ENCODE measurements at regions not wholly inside any gene's neighbourhood (a gene's known extent, or its start where the extent isn't known, plus 50 kb on each side); places are given as distances from the start of the nearest gene placed in this dataset.
A peak's percentile ranks its signal among the peaks of the same experiment; 100 is the strongest.
"Not testable (repeated sequence)": the region's sequence is repeated elsewhere in the genome, so short reads cannot be mapped to it uniquely, and the experiment has no call there.

GRCh38 chr2:137870682-137871081 is 93.6 kb upstream of the HNMT start:
- intact Hi-C loops (cut with DNase I) = no loop called here
- no peak for DNase-seq

DNA sequence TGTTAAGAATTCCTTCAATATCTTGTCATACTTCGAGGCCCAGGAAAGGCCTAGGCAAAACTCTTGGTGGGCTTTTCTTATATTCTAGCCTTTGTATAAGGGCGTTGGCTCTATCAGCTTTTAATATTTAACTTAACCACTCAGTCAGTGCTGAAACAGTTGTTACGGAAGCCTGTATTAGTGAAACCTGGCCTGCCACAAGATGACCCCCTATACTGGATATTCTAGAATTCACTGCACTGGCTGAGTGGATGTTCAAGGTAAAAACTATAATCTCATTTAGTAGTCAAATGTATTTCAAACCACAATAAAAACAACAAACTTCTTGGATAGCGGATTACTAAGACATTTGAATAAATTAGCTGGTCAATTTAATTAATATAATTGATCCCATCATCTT is 91.7 kb upstream of the HNMT start:
- intact Hi-C loops (cut with DNase I) = no loop called here
- no peak for DNase-seq

- no peak for DNase-seq
These were observed 90.6 kb upstream of the HNMT start for GRCh38 chr2:137873536-137874244.

DNA sequence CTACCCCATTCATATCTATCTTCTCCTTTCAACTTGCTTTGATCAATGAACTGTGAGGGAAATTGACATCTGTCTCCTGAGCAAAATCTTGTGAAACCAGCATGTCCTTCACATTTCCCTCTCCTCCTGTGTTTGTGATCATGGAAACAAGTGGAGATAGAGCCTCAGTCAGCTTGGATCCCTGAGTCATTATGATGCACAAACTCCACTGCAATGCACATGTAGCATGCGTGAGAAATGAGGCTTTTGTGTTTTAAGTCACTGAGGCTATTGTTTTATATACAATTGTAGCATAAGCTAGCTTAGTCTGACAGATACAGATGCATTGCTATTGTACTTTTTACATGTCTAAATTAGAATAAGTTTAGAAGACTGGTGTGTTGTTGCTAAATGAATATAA is 85.2 kb upstream of the HNMT start:
- intact Hi-C loops (cut with DNase I) = no loop called here
- DNase-seq = no peak

More at GRCh38 chr2:137873536-137874244, 90.6 kb upstream of the HNMT start:
- intact Hi-C loops (cut with DNase I) = no loop called here

DNA sequence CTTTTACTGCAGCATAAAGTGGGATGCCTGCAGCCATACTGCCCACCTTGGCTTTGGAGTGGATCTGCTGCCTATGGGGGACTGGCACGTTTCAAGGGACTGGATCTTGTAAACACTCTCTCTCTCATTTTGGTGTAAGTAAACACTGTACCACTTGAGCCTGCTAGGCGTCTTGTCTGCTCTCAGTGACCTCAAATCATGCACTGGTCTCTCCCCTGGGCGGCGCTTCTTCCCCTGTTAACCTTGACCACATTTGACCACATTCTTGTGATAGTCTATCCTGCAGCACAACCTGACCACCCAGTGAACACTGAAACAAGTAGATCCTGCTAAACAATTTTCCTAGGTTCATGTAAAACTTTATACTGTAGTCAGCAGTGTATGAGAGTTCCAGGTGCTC is 82.6 kb upstream of the HNMT start:
- no peak for DNase-seq
- intact Hi-C loops (cut with DNase I) = no loop called here

- intact Hi-C loops (cut with DNase I) = no loop called here
- no peak for DNase-seq
These were observed 78.0 kb upstream of the HNMT start for GRCh38 chr2:137886083-137886831.

GRCh38 chr2:137888845-137889244 is 75.4 kb upstream of the HNMT start:
- intact Hi-C loops (cut with DNase I) = no loop called here
- DNase-seq = peak; percentile 23 to 87 (median 64)

DNA sequence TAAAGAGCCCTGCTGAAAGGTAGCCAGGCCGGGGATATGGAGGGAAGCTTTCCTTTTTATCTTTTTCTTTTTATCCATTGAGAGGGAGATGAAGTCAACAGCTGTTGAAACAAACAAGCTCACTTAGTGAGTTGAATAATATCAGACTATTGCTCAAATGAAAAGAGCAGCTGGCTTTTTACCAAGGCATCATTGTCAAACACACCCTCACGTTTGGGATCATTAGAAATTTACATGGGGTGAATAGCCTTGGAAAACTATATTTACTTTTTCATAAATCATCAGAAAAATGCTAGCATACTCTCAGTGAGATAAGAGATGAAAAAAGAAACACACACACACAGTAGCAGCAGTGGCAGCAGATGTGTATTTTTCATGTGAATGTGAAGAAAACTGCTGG is 71.5 kb upstream of the HNMT start:
- no peak for DNase-seq
- intact Hi-C loops (cut with DNase I) = no loop called here

DNA sequence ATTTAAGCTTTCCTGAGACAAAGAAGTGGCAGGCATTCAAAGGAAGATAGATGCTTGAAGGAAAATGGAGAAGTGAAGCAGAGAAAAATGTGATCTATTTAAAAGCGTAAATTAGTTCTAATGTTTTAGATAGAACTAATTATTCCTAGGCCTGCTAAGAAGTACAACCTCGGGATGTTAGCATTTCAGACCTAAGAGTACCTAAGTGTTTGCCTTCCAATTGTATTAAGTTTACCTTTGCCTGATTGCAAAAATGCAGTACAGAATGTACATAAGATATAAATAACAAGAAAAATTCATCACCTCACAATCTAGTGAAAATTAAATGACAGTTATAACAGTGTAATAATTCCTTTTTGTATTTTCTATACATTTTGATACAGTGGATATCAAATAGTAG is 71.1 kb upstream of the HNMT start:
- no peak for DNase-seq
- intact Hi-C loops (cut with DNase I) = no loop called here

GRCh38 chr2:137896467-137896866 is 67.8 kb upstream of the HNMT start:
- intact Hi-C loops (cut with DNase I) = no loop called here
- DNase-seq = no peak

- DNase-seq = no peak
- intact Hi-C loops (cut with DNase I) = no loop called here
These were observed 67.2 kb upstream of the HNMT start for GRCh38 chr2:137897082-137897481.

GRCh38 chr2:137900421-137901141 is 63.7 kb upstream of the HNMT start:
- intact Hi-C loops (cut with DNase I) = no loop called here

GRCh38 chr2:137910641-137911040 is 53.6 kb upstream of the HNMT start:
- DNase-seq = no peak
- intact Hi-C loops (cut with DNase I) = loop anchor here (5.0 kb wide), 1 partner anchor 917 kb away; no protein-coding TSS in a partner anchor

More at GRCh38 chr2:137900421-137901141, 63.7 kb upstream of the HNMT start:
- no peak for DNase-seq

- no peak for DNase-seq
- intact Hi-C loops (cut with DNase I) = loop anchor here (5.0 kb wide), 1 partner anchor 915 kb away; no protein-coding TSS in a partner anchor
These were observed 51.9 kb upstream of the HNMT start for GRCh38 chr2:137912371-137912770.

GRCh38 chr2:137913169-137913568 is 51.1 kb upstream of the HNMT start:
- no peak for DNase-seq
- intact Hi-C loops (cut with DNase I) = loop anchor here (5.0 kb wide), 1 partner anchor 914 kb away; no protein-coding TSS in a partner anchor

DNA sequence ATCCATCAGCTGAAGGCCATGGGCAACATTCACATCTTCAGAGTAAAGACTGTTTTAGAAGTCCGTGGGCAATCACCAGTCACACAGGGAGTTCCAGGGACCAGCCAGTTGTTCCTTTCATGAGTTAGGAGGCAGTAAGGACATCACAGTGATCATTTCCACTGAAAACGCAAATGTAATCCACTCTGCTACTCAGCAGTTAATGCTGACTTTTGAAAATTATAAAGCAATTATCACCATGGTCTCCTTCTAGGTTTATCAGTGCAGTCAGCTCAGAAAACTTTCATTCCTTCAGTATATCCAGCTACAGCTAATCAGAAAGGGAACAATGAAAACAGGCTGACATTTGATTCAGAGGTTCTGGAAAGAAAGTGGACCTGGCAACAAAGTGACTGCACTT is 50.6 kb upstream of the HNMT start:
- intact Hi-C loops (cut with DNase I) = loop anchor here (5.0 kb wide), 1 partner anchor 914 kb away; no protein-coding TSS in a partner anchor
- not testable (repeated sequence) for DNase-seq

Data from head of caudate nucleus (tissue), 42 donors.